Heart left ventricle (tissue), 13 donors: ENCODE measurements at regions not wholly inside any gene's neighbourhood (a gene's known extent, or its start where the extent isn't known, plus 50 kb on each side); places are given as distances from the start of the nearest gene placed in this dataset.

Source experiments
- POLR2A ChIP-seq, 2 donors: fragments of 450-650 bp; IDR thresholded peaks; one replicate each; pipeline ENCODE4 v1.6.1; 2017; ENCODE audit warnings: antibody characterized with exemption in 2 of 2, mild to moderate bottlenecking in 2 of 2, moderate library complexity in 2 of 2
- TF ChIP-seq, protein P1 (sequence below), 12 donors: fragments of 200-600 bp; sonication (generic) in 4 of 12; IDR thresholded peaks; one replicate each; pipeline versions ENCODE4 v1.5.0 to v1.8.0; 2018 to 2022; ENCODE audit warnings: antibody characterized with exemption in 12 of 12, mild to moderate bottlenecking in 5 of 12
- donor health status: ischemic (EF 13 %, LVEDD 7.1; RV severe dilation, severe dysfunction).
- donor health status: DM: no; HTN: yes; CAD: no.
- donor health status: DM: no; HTN: no; CAD: no.
- donor health status: ischemic (EF 25% LVEDD 6.9; RV normal size, moderate dysfunction).
- donor health status: ischemic (EF 25% LVEDD 5.7; RV mildly dilated, moderate dysfunction).
- donor health status: ischemic (EF 35%, LVEDD 5.7; RV mildly dilated, moderate dysfunction).
- donor health status: nonischemic (EF 11% LVEDD 7.7; RV severe dilation, severe dysfunction).
- donor health status: DM: yes; HTN: yes; CAD: no.
- donor health status: PGD.
- donor health status: ischemic (EF 29% LVEDD 5.4; RV normal size, mild dysfunction).
- donor health status: nonischemic (EF 23%, LVEDD 6.1; RV moderate dilation, normal function).

GRCh38 chr6:21468461-21468860, 125.1 kb upstream of the SOX4 start:
- no peak for TF ChIP-seq POLR2A (IDR thresholded peaks at IDR 0.05)
- TF ChIP-seq, protein P1, sequence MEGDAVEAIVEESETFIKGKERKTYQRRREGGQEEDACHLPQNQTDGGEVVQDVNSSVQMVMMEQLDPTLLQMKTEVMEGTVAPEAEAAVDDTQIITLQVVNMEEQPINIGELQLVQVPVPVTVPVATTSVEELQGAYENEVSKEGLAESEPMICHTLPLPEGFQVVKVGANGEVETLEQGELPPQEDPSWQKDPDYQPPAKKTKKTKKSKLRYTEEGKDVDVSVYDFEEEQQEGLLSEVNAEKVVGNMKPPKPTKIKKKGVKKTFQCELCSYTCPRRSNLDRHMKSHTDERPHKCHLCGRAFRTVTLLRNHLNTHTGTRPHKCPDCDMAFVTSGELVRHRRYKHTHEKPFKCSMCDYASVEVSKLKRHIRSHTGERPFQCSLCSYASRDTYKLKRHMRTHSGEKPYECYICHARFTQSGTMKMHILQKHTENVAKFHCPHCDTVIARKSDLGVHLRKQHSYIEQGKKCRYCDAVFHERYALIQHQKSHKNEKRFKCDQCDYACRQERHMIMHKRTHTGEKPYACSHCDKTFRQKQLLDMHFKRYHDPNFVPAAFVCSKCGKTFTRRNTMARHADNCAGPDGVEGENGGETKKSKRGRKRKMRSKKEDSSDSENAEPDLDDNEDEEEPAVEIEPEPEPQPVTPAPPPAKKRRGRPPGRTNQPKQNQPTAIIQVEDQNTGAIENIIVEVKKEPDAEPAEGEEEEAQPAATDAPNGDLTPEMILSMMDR (IDR thresholded peaks at IDR 0.05), result no peak
